ENCODE measurements at regions not wholly inside any gene's neighbourhood (a gene's known extent, or its start where the extent isn't known, plus 50 kb on each side); places are given as distances from the start of the nearest gene placed in this dataset.
"Not testable (repeated sequence)": the region's sequence is repeated elsewhere in the genome, so short reads cannot be mapped to it uniquely, and the experiment has no call there.

- DNase-seq, result no peak
These were observed 233.0 kb upstream of the KCNMB2 start for GRCh38 chr3:178302966-178303930.

GRCh38 chr3:178304758-178305467 is 231.3 kb upstream of the KCNMB2 start:
- DNase-seq, result no peak

- no peak for DNase-seq
These were observed 229.7 kb upstream of the KCNMB2 start for GRCh38 chr3:178306432-178307115.

- DNase-seq, result no peak
These were observed 227.5 kb upstream of the KCNMB2 start for GRCh38 chr3:178308771-178309170.

- no peak for DNase-seq
These were observed 225.3 kb upstream of the KCNMB2 start for GRCh38 chr3:178310949-178311348.

- no peak for DNase-seq
These were observed 222.5 kb upstream of the KCNMB2 start for GRCh38 chr3:178313716-178314115.

GRCh38 chr3:178318340-178318739 is 217.9 kb upstream of the KCNMB2 start:
- DNase-seq, result no peak

- DNase-seq, result no peak
These were observed 217.1 kb upstream of the KCNMB2 start for GRCh38 chr3:178318941-178319816.

- no peak for DNase-seq
These were observed 215.5 kb upstream of the KCNMB2 start for GRCh38 chr3:178320456-178321351.

GRCh38 chr3:178324356-178324755 is 211.9 kb upstream of the KCNMB2 start:
- no peak for DNase-seq

- no peak for DNase-seq
These were observed 210.9 kb upstream of the KCNMB2 start for GRCh38 chr3:178325330-178325729.

GRCh38 chr3:178329936-178330335 is 206.3 kb upstream of the KCNMB2 start:
- DNase-seq, result no peak

GRCh38 chr3:178334239-178334638 is 202.0 kb upstream of the KCNMB2 start:
- no peak for DNase-seq

- no peak for DNase-seq
These were observed 199.9 kb upstream of the KCNMB2 start for GRCh38 chr3:178336336-178336735.

GRCh38 chr3:178340506-178340905 is 195.7 kb upstream of the KCNMB2 start:
- no peak for DNase-seq

- DNase-seq, result no peak
These were observed 194.6 kb upstream of the KCNMB2 start for GRCh38 chr3:178341636-178342035.

- DNase-seq, result no peak
These were observed 194.1 kb upstream of the KCNMB2 start for GRCh38 chr3:178342111-178342510.

- DNase-seq, result no peak
These were observed 192.7 kb upstream of the KCNMB2 start for GRCh38 chr3:178343433-178344038.

GRCh38 chr3:178345944-178346343 is 190.3 kb upstream of the KCNMB2 start:
- DNase-seq, result no peak

GRCh38 chr3:178348561-178349217 is 187.5 kb upstream of the KCNMB2 start:
- not testable (repeated sequence) for DNase-seq

All from NCI-H1092 (cell line).